CD4-positive, alpha-beta T cell treated with Interleukin-4 for 4 hours (primary cell): ENCODE measurements at regions not wholly inside any gene's neighbourhood (a gene's known extent, or its start where the extent isn't known, plus 50 kb on each side); places are given as distances from the start of the nearest gene placed in this dataset.
"Not testable (repeated sequence)": the region's sequence is repeated elsewhere in the genome, so short reads cannot be mapped to it uniquely, and the experiment has no call there.

Experiments used
- DNase-seq: peaks from one replicate; pipeline ENCODE4 v3.0.0-alpha.2; 2020

DNA sequence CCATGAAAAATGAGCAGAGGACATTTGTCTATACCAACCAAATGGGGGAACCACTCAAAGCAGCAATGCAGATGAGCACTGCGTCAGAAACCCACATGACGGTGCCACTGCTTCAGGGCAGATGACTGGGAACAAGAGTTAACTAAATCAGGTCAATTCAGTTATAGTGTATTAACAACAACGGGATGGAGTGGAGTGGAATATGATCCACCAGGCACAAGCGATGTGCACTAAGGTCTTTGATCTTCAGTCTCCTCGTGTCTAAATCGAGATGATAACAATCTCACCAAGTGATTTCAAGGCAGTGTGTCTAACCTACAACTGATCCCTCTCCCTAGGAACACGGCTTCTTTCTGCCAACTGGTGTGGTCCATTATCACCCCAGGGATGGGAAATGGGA lies 269.0 kb downstream of the RAD51AP2 start:
- DNase-seq, result no peak

- DNase-seq, result no peak
Measured at GRCh38 chr2:17245906-17246305, 272.3 kb downstream of the RAD51AP2 start.

- no peak for DNase-seq
Measured at GRCh38 chr2:17242813-17243485, 275.3 kb downstream of the RAD51AP2 start.

DNA sequence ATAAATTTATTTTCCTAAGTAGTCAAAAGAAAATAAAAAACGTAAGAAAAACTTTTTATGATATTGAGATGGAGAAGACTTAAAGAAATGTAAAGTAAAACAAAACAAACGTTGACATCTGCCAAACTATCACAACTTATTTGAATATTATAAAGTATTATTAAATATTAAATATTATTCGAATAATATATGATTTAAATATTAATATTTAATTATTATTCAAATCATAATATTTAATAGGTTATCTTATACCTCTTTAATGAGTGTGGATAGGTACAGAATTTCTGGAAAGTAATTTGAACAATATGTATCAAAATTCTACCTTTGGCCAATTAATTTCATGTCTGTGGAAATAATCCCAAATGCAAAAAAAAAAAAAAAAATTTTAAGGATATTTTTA lies 278.7 kb downstream of the RAD51AP2 start:
- DNase-seq, result no peak

DNA sequence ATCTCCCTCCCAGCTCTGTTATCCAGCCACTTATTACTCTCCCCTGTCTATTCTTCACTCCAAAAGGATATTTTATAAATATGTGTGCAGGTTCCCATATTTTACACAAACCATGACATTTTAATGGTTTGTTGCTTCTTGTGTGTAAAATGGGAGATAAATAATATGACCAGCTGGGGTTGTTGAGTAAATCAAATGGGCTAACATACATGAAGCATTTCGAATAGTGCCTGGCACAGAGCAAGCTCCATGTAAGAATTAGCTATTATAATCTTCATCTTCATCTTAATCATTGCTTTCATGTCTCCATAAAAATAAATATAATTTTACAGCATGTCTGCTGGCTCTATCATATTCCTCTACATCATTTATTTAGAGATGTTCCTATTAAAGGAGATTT lies 283.1 kb downstream of the RAD51AP2 start:
- no peak for DNase-seq

DNA sequence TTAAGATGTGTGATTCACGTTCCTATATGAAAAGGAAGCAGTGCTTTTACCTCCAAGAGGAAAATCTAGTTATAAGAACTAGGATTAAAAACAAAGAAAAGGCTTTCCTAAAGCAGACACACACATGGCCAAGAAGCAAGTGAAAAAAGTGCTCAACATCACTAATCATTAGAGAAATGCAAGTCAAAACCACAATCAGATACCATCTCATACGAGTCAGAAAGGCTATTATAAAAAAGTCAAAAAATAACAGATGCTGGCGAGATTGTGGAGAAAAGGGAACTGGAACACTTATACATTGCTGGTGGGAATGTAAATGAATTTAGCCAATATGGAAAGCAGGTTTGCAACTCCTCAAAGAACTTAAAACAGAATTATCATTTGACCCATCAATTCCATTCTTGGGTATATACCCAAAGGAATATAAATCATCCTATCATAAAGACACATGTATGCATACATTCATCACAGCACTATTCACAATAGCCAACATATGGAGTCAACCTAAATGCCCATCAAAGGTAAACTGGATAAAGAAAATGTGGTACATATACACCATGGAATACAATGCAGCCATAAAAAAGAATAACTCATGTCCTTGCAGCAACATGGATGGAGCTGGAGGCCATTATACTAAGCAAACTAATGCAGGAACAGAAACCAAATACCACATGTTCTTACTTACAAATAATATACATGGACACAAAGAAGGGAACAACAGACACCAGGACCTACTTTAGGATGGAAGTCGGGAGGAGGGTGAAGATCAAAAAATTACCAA lies 285.3 kb downstream of the RAD51AP2 start:
- no peak for DNase-seq

GRCh38 chr2:17231394-17231965 lies 286.8 kb downstream of the RAD51AP2 start:
- DNase-seq, result no peak

DNA sequence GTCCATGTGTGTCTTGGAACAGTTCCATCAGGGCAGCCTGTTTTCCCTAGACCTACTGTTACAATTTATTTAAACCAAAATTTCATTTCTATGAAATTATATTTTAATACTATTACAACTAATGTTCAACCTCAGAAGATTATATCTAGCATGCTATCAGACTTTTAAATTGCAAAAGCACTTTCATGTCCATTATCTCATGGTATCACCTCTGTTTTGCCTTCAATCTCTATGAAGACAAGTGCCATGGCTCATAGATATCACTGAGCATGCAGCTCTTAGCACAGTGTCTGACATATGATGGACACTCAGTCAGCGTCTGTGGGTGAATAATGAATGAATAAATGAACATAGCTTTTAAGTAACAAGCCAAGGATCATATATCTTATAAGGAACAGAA lies 288.8 kb downstream of the RAD51AP2 start:
- DNase-seq, result no peak

DNA sequence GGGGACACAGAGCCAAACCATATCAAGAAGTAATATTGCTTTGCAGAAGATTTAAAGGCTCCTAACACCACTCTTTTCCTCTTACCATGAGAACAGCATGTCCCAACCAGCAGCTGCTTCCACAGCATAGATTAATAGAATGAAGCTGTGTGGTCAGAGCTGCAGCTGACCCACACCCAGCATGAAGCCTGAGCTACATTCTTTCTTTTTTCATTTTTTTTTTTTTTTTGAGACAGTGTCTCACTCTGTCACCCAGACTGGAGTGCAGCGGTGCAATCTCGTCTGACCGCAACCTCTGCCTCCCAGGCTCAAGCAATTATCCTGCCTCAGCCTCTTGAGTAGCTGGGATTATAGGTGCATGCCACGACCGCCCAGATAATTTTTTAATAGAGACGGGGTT lies 289.8 kb downstream of the RAD51AP2 start:
- no peak for DNase-seq

DNA sequence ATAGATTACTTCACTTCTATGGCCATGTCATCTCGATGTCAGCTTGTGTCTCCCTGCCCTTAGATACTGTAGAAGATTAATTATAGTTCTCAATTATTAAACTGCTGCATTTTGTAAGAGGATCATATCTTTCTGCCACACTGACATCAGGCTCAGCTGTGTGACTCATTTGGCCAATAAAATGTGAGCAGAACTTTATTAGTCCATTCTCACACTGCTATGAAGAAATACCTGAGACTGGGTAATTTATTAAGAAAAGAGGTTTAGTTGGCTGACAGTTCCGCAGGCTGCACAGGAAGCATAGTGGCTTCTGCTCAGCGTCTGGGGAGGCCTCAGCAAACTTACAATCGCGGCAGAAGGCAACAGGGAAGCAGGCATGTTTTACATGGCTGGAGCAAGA lies 290.4 kb downstream of the RAD51AP2 start:
- no peak for DNase-seq

GRCh38 chr2:17226941-17227490 lies 291.2 kb downstream of the RAD51AP2 start:
- no peak for DNase-seq

- no peak for DNase-seq
Measured at GRCh38 chr2:17223211-17223610, 295.0 kb downstream of the RAD51AP2 start.

GRCh38 chr2:17208511-17208910 lies 309.7 kb downstream of the RAD51AP2 start:
- no peak for DNase-seq

- no peak for DNase-seq
Measured at GRCh38 chr2:17206771-17207170, 311.5 kb downstream of the RAD51AP2 start.

- DNase-seq, result not testable (repeated sequence)
Measured at GRCh38 chr2:17204214-17204613, 314.0 kb downstream of the RAD51AP2 start.

DNA sequence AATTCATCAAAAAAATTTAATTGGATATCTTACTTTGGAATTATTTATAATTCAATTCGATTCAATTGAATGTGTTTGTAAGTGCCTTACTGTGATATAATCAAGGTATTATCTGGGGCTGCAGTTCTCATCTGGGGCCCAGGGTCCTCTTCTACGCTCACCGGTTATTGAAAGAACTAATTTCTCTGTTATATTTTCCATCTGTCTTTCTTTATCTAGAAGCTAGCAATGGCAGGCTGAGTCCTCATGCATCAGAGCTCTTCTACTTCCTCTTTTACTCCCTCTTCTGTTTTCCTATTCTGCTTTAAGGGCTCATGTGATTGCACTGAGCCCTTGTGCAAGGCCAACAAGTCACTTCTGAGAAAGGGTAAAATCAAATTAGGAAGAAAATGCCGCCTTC lies 315.6 kb downstream of the RAD51AP2 start:
- not testable (repeated sequence) for DNase-seq

GRCh38 chr2:17199741-17200140 lies 318.5 kb downstream of the RAD51AP2 start:
- no peak for DNase-seq

- no peak for DNase-seq
Measured at GRCh38 chr2:17196380-17196779, 321.9 kb downstream of the RAD51AP2 start.

DNA sequence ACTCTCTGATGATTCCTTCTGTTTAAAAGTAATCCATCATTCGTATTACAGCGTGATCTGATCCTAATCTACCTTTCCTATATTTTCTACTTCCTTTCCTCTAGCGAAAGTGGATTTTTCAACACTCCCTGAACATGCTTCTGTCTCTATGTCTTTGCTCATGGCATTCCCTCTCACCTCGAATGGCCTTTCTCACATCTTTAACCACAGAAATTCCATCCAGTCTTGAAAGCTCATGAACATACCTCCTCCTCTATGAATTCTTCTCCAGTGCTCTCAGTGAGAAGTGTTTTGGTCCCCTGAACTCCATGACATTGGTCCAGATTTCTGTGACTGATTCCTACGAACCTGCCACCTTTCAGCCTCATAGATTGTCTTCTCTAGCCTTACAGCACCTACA lies 323.2 kb downstream of the RAD51AP2 start:
- DNase-seq, result no peak

GRCh38 chr2:17194083-17194482 lies 324.2 kb downstream of the RAD51AP2 start:
- no peak for DNase-seq

GRCh38 chr2:17193433-17193890 lies 324.8 kb downstream of the RAD51AP2 start:
- not testable (repeated sequence) for DNase-seq

DNA sequence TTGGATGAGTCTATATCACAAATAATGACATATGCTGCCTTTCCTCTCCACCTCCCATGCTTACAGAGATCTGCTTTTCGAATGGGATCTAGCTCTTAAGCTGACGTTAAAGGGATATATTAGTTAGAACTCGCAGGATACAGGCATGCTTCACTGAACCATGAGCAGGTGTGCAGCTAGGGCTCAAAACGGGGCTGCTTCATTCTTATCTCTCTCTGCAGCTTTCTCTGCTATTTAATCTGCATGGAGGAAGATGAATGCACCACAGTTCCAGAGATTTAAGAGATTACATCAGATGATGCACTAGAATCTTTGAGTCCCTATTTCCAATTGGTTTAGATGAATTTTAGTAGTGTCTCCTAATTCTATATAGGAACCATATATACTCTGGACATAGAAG lies 327.0 kb downstream of the RAD51AP2 start:
- DNase-seq, result no peak

DNA sequence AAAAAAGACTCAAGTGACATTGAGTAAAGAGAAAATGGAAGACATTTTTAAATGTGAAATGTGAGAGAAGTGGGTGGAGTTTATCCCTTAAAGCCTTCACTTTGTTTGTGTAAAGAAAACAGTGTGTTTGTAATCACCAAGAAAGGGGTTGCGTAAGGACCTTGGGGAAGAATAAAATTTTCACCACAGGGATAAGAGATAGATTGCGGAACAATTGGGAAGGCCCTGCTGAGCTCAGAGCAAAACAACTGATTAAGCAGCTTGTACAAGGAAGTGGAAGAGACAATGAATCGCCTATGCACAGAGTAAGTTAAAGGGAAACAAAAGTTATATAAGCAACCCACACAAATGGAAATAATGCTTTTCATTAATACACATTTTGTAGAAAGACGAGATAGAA lies 327.7 kb downstream of the RAD51AP2 start:
- no peak for DNase-seq

DNA sequence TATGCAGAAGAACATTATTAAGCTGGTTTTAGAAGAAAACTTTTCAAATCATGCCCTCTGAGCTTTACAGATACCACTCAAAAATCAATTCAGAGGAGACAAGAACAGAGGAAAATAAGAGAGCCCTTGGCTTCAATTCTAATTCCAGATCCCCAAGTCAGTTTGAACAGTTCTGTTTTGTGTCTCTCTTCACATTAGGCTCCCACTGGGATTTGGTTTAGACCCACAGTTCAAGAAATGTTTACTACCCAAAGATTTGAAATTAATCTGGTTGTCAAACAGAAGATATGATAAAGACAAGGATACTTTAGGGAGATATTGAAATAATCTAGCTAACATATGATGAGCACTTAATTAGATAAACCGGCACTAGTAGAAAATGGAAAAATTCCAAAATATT lies 329.5 kb downstream of the RAD51AP2 start:
- DNase-seq, result no peak
